ENCODE measurements at regions not wholly inside any gene's neighbourhood (a gene's known extent, or its start where the extent isn't known, plus 50 kb on each side); places are given as distances from the start of the nearest gene placed in this dataset.
"Not testable (repeated sequence)": the region's sequence is repeated elsewhere in the genome, so short reads cannot be mapped to it uniquely, and the experiment has no call there.

- no peak for DNase-seq (ENCODE audit: low spot score)
Measured at GRCh38 chr7:19623676-19624075, 85.2 kb downstream of the POLR1F start.

- DNase-seq (ENCODE audit: low spot score): no peak
Measured at GRCh38 chr7:19621740-19622139, 87.1 kb downstream of the POLR1F start.

GRCh38 chr7:19620470-19620869 is 88.4 kb downstream of the POLR1F start:
- no peak for DNase-seq (ENCODE audit: low spot score)

- no peak for DNase-seq (ENCODE audit: low spot score)
Measured at GRCh38 chr7:19619122-19619521, 89.7 kb downstream of the POLR1F start.

- DNase-seq (ENCODE audit: low spot score): no peak
Measured at GRCh38 chr7:19617901-19618300, 90.9 kb downstream of the POLR1F start.

GRCh38 chr7:19610194-19610943 is 98.5 kb downstream of the POLR1F start:
- DNase-seq (ENCODE audit: low spot score): no peak

- DNase-seq (ENCODE audit: low spot score): no peak
Measured at GRCh38 chr7:19589446-19589845, 119.4 kb downstream of the POLR1F start.

- no peak for DNase-seq (ENCODE audit: low spot score)
Measured at GRCh38 chr7:19587291-19587690, 121.5 kb downstream of the POLR1F start.

- no peak for DNase-seq (ENCODE audit: low spot score)
Measured at GRCh38 chr7:19585761-19586160, 123.1 kb downstream of the POLR1F start.

- no peak for DNase-seq (ENCODE audit: low spot score)
Measured at GRCh38 chr7:19575909-19576557, 132.8 kb downstream of the POLR1F start.

- no peak for DNase-seq (ENCODE audit: low spot score)
Measured at GRCh38 chr7:19574131-19574530, 134.7 kb downstream of the POLR1F start.

GRCh38 chr7:19572566-19572965 is 136.3 kb downstream of the POLR1F start:
- DNase-seq (ENCODE audit: low spot score): no peak

- DNase-seq (ENCODE audit: low spot score): no peak
Measured at GRCh38 chr7:19567011-19567410, 141.8 kb downstream of the POLR1F start.

GRCh38 chr7:19565602-19566001 is 143.2 kb downstream of the POLR1F start:
- DNase-seq (ENCODE audit: low spot score): no peak

- no peak for DNase-seq (ENCODE audit: low spot score)
Measured at GRCh38 chr7:19561121-19561805, 147.6 kb downstream of the POLR1F start.

GRCh38 chr7:19560111-19560883 is 148.5 kb downstream of the POLR1F start:
- no peak for DNase-seq (ENCODE audit: low spot score)

- no peak for DNase-seq (ENCODE audit: low spot score)
Measured at GRCh38 chr7:19558527-19558926, 150.3 kb downstream of the POLR1F start.

GRCh38 chr7:19557726-19558465 is 150.9 kb downstream of the POLR1F start:
- no peak for DNase-seq (ENCODE audit: low spot score)

GRCh38 chr7:19554581-19554980 is 154.3 kb downstream of the POLR1F start:
- DNase-seq (ENCODE audit: low spot score): no peak

GRCh38 chr7:19552576-19552975 is 156.3 kb downstream of the POLR1F start:
- DNase-seq (ENCODE audit: low spot score): no peak

- DNase-seq (ENCODE audit: low spot score): not testable (repeated sequence)
Measured at GRCh38 chr7:19549246-19549645, 159.6 kb downstream of the POLR1F start.

GRCh38 chr7:19537942-19538401 is 170.9 kb downstream of the POLR1F start:
- DNase-seq (ENCODE audit: low spot score): no peak
